ENCODE measurements at regions not wholly inside any gene's neighbourhood (a gene's known extent, or its start where the extent isn't known, plus 50 kb on each side); places are given as distances from the start of the nearest gene placed in this dataset.
"Not testable (repeated sequence)": the region's sequence is repeated elsewhere in the genome, so short reads cannot be mapped to it uniquely, and the experiment has no call there.

- in situ Hi-C loops (cut with HindIII; ENCODE audit: low pct_ligation_motif_present, low pct_unique_long_range_greater_than_20kb, low sequenced_read_pairs), result no loop called here
Measured at GRCh38 chr13:78061806-78062205, 143.2 kb upstream of the EDNRB start.

GRCh38 chr13:78060966-78061365, 142.3 kb upstream of the EDNRB start:
- in situ Hi-C loops (cut with HindIII; ENCODE audit: low pct_ligation_motif_present, low pct_unique_long_range_greater_than_20kb, low sequenced_read_pairs), result no loop called here
- DNase-seq, result no peak

More at GRCh38 chr13:78061806-78062205, 143.2 kb upstream of the EDNRB start:
- no peak for DNase-seq

- in situ Hi-C loops (cut with HindIII; ENCODE audit: low pct_ligation_motif_present, low pct_unique_long_range_greater_than_20kb, low sequenced_read_pairs); DNase-seq: not testable (repeated sequence)
Measured at GRCh38 chr13:78056865-78057264, 138.2 kb upstream of the EDNRB start.

- no peak for DNase-seq
- in situ Hi-C loops (cut with HindIII; ENCODE audit: low pct_ligation_motif_present, low pct_unique_long_range_greater_than_20kb, low sequenced_read_pairs), result no loop called here
Measured at GRCh38 chr13:78054157-78054556, 135.5 kb upstream of the EDNRB start.

GRCh38 chr13:78047151-78047550, 128.5 kb upstream of the EDNRB start:
- in situ Hi-C loops (cut with HindIII; ENCODE audit: low pct_ligation_motif_present, low pct_unique_long_range_greater_than_20kb, low sequenced_read_pairs), result no loop called here
- DNase-seq, result no peak

- DNase-seq, result no peak
- in situ Hi-C loops (cut with HindIII; ENCODE audit: low pct_ligation_motif_present, low pct_unique_long_range_greater_than_20kb, low sequenced_read_pairs), result no loop called here
Measured at GRCh38 chr13:78046331-78046730, 127.7 kb upstream of the EDNRB start.

GRCh38 chr13:78045916-78046315, 127.3 kb upstream of the EDNRB start:
- DNase-seq, result no peak
- in situ Hi-C loops (cut with HindIII; ENCODE audit: low pct_ligation_motif_present, low pct_unique_long_range_greater_than_20kb, low sequenced_read_pairs), result no loop called here

GRCh38 chr13:78041366-78041765, 122.7 kb upstream of the EDNRB start:
- in situ Hi-C loops (cut with HindIII; ENCODE audit: low pct_ligation_motif_present, low pct_unique_long_range_greater_than_20kb, low sequenced_read_pairs); DNase-seq: not testable (repeated sequence)

GRCh38 chr13:78040205-78040830, 121.7 kb upstream of the EDNRB start:
- in situ Hi-C loops (cut with HindIII; ENCODE audit: low pct_ligation_motif_present, low pct_unique_long_range_greater_than_20kb, low sequenced_read_pairs), result no loop called here
- DNase-seq, result no peak

- no peak for DNase-seq
- in situ Hi-C loops (cut with HindIII; ENCODE audit: low pct_ligation_motif_present, low pct_unique_long_range_greater_than_20kb, low sequenced_read_pairs), result no loop called here
Measured at GRCh38 chr13:78036841-78037240, 118.2 kb upstream of the EDNRB start.

- in situ Hi-C loops (cut with HindIII; ENCODE audit: low pct_ligation_motif_present, low pct_unique_long_range_greater_than_20kb, low sequenced_read_pairs), result no loop called here
Measured at GRCh38 chr13:78035500-78035899, 116.9 kb upstream of the EDNRB start.

GRCh38 chr13:78033509-78033908, 114.9 kb upstream of the EDNRB start:
- in situ Hi-C loops (cut with HindIII; ENCODE audit: low pct_ligation_motif_present, low pct_unique_long_range_greater_than_20kb, low sequenced_read_pairs), result no loop called here
- no peak for DNase-seq

More at GRCh38 chr13:78035500-78035899, 116.9 kb upstream of the EDNRB start:
- no peak for DNase-seq

- in situ Hi-C loops (cut with HindIII; ENCODE audit: low pct_ligation_motif_present, low pct_unique_long_range_greater_than_20kb, low sequenced_read_pairs), result no loop called here
- no peak for DNase-seq
Measured at GRCh38 chr13:78032132-78032531, 113.5 kb upstream of the EDNRB start.

- no peak for DNase-seq
- in situ Hi-C loops (cut with HindIII; ENCODE audit: low pct_ligation_motif_present, low pct_unique_long_range_greater_than_20kb, low sequenced_read_pairs), result no loop called here
Measured at GRCh38 chr13:78030341-78030896, 111.8 kb upstream of the EDNRB start.

- no peak for DNase-seq
Measured at GRCh38 chr13:78029901-78030300, 111.3 kb upstream of the EDNRB start.

GRCh38 chr13:78028960-78029359, 110.3 kb upstream of the EDNRB start:
- in situ Hi-C loops (cut with HindIII; ENCODE audit: low pct_ligation_motif_present, low pct_unique_long_range_greater_than_20kb, low sequenced_read_pairs), result no loop called here
- no peak for DNase-seq

More at GRCh38 chr13:78029901-78030300, 111.3 kb upstream of the EDNRB start:
- in situ Hi-C loops (cut with HindIII; ENCODE audit: low pct_ligation_motif_present, low pct_unique_long_range_greater_than_20kb, low sequenced_read_pairs), result no loop called here

GRCh38 chr13:78024996-78025395, 106.4 kb upstream of the EDNRB start:
- no peak for DNase-seq
- in situ Hi-C loops (cut with HindIII; ENCODE audit: low pct_ligation_motif_present, low pct_unique_long_range_greater_than_20kb, low sequenced_read_pairs), result no loop called here

- DNase-seq, result peak; percentile 21
- in situ Hi-C loops (cut with HindIII; ENCODE audit: low pct_ligation_motif_present, low pct_unique_long_range_greater_than_20kb, low sequenced_read_pairs), result no loop called here
Measured at GRCh38 chr13:78022164-78022877, 103.7 kb upstream of the EDNRB start.

GRCh38 chr13:78020861-78021260, 102.2 kb upstream of the EDNRB start:
- in situ Hi-C loops (cut with HindIII; ENCODE audit: low pct_ligation_motif_present, low pct_unique_long_range_greater_than_20kb, low sequenced_read_pairs), result no loop called here
- no peak for DNase-seq

- DNase-seq, result no peak
Measured at GRCh38 chr13:78015782-78016181, 97.2 kb upstream of the EDNRB start.

More at GRCh38 chr13:78015782-78016181, 97.2 kb upstream of the EDNRB start:
- in situ Hi-C loops (cut with HindIII; ENCODE audit: low pct_ligation_motif_present, low pct_unique_long_range_greater_than_20kb, low sequenced_read_pairs), result no loop called here
